ENCODE measurements at regions not wholly inside any gene's neighbourhood (a gene's known extent, or its start where the extent isn't known, plus 50 kb on each side); places are given as distances from the start of the nearest gene placed in this dataset.
A peak's percentile ranks its signal among the peaks of the same experiment; 100 is the strongest.
"Not testable (repeated sequence)": the region's sequence is repeated elsewhere in the genome, so short reads cannot be mapped to it uniquely, and the experiment has no call there.

GRCh38 chr13:22944378-22944777 lies 236.4 kb upstream of the SGCG start:
- TF ChIP-seq ZFX (IDR thresholded peaks at IDR 0.05; ENCODE audit: borderline replicate concordance) (no peak), CTCF (IDR thresholded peaks at IDR 0.05) (peak; percentile 30)
- H3K27ac ChIP-seq = no peak overlapping the region

GRCh38 chr13:22945321-22946226 lies 235.2 kb upstream of the SGCG start:
- TF ChIP-seq ZFX (IDR thresholded peaks at IDR 0.05; ENCODE audit: borderline replicate concordance) (no peak), CTCF (IDR thresholded peaks at IDR 0.05) (no peak)
- no peak overlapping the region for H3K27ac ChIP-seq

DNA sequence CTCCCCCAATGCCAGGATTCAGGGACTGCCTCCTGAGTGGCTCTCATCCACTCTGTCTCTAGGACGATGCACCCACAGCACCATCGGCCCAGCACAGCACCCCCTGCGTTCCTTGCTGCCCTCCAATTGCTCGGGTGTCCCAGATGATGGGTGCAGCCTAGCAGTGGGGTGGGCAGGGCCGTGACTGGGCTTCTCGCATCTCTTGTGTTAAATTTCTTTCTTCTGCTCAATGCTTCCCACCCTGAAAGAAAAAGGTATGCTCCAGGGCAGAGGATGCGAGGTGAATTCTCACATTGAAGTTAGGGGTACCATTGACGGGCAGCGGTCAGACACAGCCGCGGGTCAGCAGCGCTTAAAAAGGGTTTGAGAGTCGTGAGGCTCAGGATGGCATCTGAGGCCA lies 232.4 kb upstream of the SGCG start:
- H3K27ac ChIP-seq = no peak overlapping the region
- TF ChIP-seq ZFX (IDR thresholded peaks at IDR 0.05; ENCODE audit: borderline replicate concordance) (no peak), CTCF (IDR thresholded peaks at IDR 0.05) (no peak)

DNA sequence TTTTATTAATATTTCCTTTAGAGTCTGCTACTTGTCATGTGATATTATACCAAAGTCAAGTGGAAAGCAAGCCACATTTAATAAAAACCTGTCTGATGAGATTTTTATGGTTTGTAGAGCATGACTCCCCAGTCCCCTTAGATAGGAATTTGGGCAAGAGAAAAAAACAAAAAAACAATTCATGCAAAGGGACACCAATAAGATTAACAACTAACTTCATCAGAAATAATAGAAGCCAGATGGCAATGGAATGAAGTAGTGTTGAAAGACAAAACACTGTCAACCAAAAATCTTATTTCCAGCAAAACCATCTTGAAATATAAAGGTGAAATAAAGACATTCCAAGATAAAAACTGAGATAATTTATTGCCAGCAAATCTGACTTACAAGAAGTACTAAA lies 228.8 kb upstream of the SGCG start:
- not testable (repeated sequence) for H3K27ac ChIP-seq

GRCh38 chr13:22955147-22955546 lies 225.6 kb upstream of the SGCG start:
- not testable (repeated sequence) for H3K27ac ChIP-seq

GRCh38 chr13:22956456-22957115 lies 224.2 kb upstream of the SGCG start:
- not testable (repeated sequence) for H3K27ac ChIP-seq

GRCh38 chr13:22959859-22960258 lies 220.9 kb upstream of the SGCG start:
- H3K27ac ChIP-seq = not testable (repeated sequence)

- TF ChIP-seq CTCF (IDR thresholded peaks at IDR 0.05) (no peak), ZFX (IDR thresholded peaks at IDR 0.05; ENCODE audit: borderline replicate concordance) (no peak)
- no peak overlapping the region for H3K27ac ChIP-seq
Measured at GRCh38 chr13:22960827-22961226, 220.0 kb upstream of the SGCG start.

DNA sequence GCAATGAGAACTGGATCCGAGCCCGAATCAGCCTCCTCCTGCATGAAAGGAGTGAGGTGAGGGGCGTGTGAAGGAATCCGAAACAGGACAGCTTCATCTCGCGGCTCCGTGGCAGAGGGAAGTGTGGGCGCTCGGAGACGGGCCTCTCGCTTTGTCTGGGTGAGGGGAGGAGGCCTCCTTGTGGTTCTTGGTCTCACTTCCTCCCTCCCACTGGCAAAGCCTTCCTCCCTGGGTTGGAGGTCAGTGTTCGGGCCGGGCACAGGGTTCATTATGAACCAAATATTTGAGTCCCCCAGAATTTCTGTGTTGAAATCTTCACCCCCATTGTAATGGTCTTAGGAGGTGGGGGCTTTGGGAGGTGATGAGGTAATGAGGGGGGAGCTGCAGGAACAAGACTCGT lies 219.4 kb upstream of the SGCG start:
- not testable (repeated sequence) for H3K27ac ChIP-seq

GRCh38 chr13:22961835-22962537 lies 218.8 kb upstream of the SGCG start:
- TF ChIP-seq ZFX (IDR thresholded peaks at IDR 0.05; ENCODE audit: borderline replicate concordance) = no peak
- no peak for TF ChIP-seq CTCF (IDR thresholded peaks at IDR 0.05)
- H3K27ac ChIP-seq = no peak overlapping the region

GRCh38 chr13:22963384-22964053 lies 217.3 kb upstream of the SGCG start:
- not testable (repeated sequence) for H3K27ac ChIP-seq

Measured in 22Rv1 (cell line).